ENCODE measurements at regions not wholly inside any gene's neighbourhood (a gene's known extent, or its start where the extent isn't known, plus 50 kb on each side); places are given as distances from the start of the nearest gene placed in this dataset.
"Not testable (repeated sequence)": the region's sequence is repeated elsewhere in the genome, so short reads cannot be mapped to it uniquely, and the experiment has no call there.

GRCh38 chr5:2569176-2569575, 182.3 kb downstream of the IRX2 start:
- DNase-seq, result no peak

GRCh38 chr5:2566284-2566683, 185.2 kb downstream of the IRX2 start:
- no peak for DNase-seq

- DNase-seq, result no peak
These were observed 186.3 kb downstream of the IRX2 start for GRCh38 chr5:2565147-2565546.

GRCh38 chr5:2563046-2563445, 188.4 kb downstream of the IRX2 start:
- no peak for DNase-seq

GRCh38 chr5:2562036-2562435, 189.4 kb downstream of the IRX2 start:
- DNase-seq, result no peak

GRCh38 chr5:2560435-2560834, 191.0 kb downstream of the IRX2 start:
- DNase-seq, result no peak

GRCh38 chr5:2557435-2557834, 194.0 kb downstream of the IRX2 start:
- no peak for DNase-seq

- no peak for DNase-seq
These were observed 195.0 kb downstream of the IRX2 start for GRCh38 chr5:2556375-2556966.

GRCh38 chr5:2553611-2554010, 197.9 kb downstream of the IRX2 start:
- DNase-seq, result no peak

- DNase-seq, result no peak
These were observed 201.0 kb downstream of the IRX2 start for GRCh38 chr5:2550509-2550908.

GRCh38 chr5:2549900-2550299, 201.6 kb downstream of the IRX2 start:
- no peak for DNase-seq

- DNase-seq, result no peak
These were observed 202.1 kb downstream of the IRX2 start for GRCh38 chr5:2549354-2549753.

- DNase-seq, result no peak
These were observed 204.5 kb downstream of the IRX2 start for GRCh38 chr5:2546938-2547337.

- DNase-seq, result no peak
These were observed 207.5 kb downstream of the IRX2 start for GRCh38 chr5:2544003-2544402.

GRCh38 chr5:2542821-2543220, 208.7 kb downstream of the IRX2 start:
- DNase-seq, result no peak

- DNase-seq, result no peak
These were observed 209.5 kb downstream of the IRX2 start for GRCh38 chr5:2542026-2542425.

GRCh38 chr5:2538169-2538568, 213.3 kb downstream of the IRX2 start:
- DNase-seq, result no peak

- DNase-seq, result no peak
These were observed 213.9 kb downstream of the IRX2 start for GRCh38 chr5:2537378-2538145.

- no peak for DNase-seq
These were observed 214.7 kb downstream of the IRX2 start for GRCh38 chr5:2536632-2537377.

- no peak for DNase-seq
These were observed 216.5 kb downstream of the IRX2 start for GRCh38 chr5:2534970-2535369.

GRCh38 chr5:2534251-2534650, 217.2 kb downstream of the IRX2 start:
- DNase-seq, result no peak

- DNase-seq, result not testable (repeated sequence)
These were observed 217.6 kb downstream of the IRX2 start for GRCh38 chr5:2533848-2534247.

- no peak for DNase-seq
These were observed 218.7 kb downstream of the IRX2 start for GRCh38 chr5:2532809-2533208.

GRCh38 chr5:2531318-2531717, 220.2 kb downstream of the IRX2 start:
- DNase-seq, result no peak
